A673 (cell line): ENCODE measurements at regions not wholly inside any gene's neighbourhood (a gene's known extent, or its start where the extent isn't known, plus 50 kb on each side); places are given as distances from the start of the nearest gene placed in this dataset.

Experiments used
- EZH2 ChIP-seq: fragments of 200-600 bp; sonication (generic); IDR thresholded peaks from 2 replicates; pipeline ENCODE4 v1.6.1; 2017; ENCODE audit warnings: borderline replicate concordance, low read depth, mild to moderate bottlenecking, mixed read lengths, antibody characterized with exemption, low read length; ENCODE audit not compliant: poor library complexity, severe bottlenecking
- TF ChIP-seq, protein P1 (sequence below): fragments of 300-800, 200-600 bp; sonication (generic); conservative IDR thresholded peaks from 2 replicates; pipeline ENCODE4 v1.5.1; 2017; ENCODE audit warnings: low read depth, mild to moderate bottlenecking, antibody characterized with exemption, low read length, moderate library complexity, mixed read lengths

DNA sequence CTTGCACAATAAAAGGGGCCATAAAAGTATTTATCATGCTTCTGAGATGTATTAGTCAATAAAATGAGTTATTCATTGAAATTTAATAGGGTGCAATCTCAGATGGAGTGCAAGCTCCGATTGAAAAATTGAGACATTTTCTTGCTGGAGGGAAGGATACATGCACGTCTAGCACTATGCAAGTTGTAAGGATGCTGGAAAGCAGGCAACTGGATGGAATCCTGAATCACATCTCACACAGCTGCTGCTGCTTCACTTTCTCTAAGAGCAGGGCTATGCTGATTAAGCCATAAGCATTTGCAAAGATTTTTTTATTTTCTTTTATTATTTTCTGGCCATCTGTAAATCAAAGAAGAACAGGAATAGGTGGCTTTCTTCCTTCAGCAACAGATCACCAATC lies 308.8 kb upstream of the EPHA7 start:
- TF ChIP-seq, protein P1, sequence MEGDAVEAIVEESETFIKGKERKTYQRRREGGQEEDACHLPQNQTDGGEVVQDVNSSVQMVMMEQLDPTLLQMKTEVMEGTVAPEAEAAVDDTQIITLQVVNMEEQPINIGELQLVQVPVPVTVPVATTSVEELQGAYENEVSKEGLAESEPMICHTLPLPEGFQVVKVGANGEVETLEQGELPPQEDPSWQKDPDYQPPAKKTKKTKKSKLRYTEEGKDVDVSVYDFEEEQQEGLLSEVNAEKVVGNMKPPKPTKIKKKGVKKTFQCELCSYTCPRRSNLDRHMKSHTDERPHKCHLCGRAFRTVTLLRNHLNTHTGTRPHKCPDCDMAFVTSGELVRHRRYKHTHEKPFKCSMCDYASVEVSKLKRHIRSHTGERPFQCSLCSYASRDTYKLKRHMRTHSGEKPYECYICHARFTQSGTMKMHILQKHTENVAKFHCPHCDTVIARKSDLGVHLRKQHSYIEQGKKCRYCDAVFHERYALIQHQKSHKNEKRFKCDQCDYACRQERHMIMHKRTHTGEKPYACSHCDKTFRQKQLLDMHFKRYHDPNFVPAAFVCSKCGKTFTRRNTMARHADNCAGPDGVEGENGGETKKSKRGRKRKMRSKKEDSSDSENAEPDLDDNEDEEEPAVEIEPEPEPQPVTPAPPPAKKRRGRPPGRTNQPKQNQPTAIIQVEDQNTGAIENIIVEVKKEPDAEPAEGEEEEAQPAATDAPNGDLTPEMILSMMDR = no peak
- no peak for TF ChIP-seq EZH2
